ENCODE measurements at regions not wholly inside any gene's neighbourhood (a gene's known extent, or its start where the extent isn't known, plus 50 kb on each side); places are given as distances from the start of the nearest gene placed in this dataset.

DNA sequence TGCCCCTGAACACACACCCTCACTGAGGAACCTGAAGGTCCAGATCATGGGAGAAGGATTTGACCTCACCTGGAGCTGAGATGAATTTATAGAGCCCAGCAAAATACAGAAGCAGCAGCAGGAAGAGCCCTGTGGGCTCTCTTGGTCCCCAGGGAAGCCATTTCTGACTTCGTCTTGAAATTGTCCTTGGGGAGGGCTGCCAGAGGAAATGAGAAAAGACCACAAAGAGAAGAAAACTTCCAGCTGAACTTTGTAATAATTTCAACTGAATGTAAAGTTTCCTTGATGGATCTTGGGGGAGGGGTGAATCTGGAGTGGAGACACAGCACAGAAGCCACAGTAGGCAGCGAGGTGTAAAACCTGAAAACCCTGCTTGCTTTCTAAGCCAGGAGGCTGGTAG lies 500.9 kb upstream of the NXPH2 start:
- no peak for TF ChIP-seq POLR2A (IDR thresholded peaks at IDR 0.05)
- TF ChIP-seq, protein P1, sequence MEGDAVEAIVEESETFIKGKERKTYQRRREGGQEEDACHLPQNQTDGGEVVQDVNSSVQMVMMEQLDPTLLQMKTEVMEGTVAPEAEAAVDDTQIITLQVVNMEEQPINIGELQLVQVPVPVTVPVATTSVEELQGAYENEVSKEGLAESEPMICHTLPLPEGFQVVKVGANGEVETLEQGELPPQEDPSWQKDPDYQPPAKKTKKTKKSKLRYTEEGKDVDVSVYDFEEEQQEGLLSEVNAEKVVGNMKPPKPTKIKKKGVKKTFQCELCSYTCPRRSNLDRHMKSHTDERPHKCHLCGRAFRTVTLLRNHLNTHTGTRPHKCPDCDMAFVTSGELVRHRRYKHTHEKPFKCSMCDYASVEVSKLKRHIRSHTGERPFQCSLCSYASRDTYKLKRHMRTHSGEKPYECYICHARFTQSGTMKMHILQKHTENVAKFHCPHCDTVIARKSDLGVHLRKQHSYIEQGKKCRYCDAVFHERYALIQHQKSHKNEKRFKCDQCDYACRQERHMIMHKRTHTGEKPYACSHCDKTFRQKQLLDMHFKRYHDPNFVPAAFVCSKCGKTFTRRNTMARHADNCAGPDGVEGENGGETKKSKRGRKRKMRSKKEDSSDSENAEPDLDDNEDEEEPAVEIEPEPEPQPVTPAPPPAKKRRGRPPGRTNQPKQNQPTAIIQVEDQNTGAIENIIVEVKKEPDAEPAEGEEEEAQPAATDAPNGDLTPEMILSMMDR (IDR thresholded peaks at IDR 0.05), result no peak
- TF ChIP-seq EP300 (IDR thresholded peaks at IDR 0.05), result no peak
